ENCODE measurements at regions not wholly inside any gene's neighbourhood (a gene's known extent, or its start where the extent isn't known, plus 50 kb on each side); places are given as distances from the start of the nearest gene placed in this dataset.
"Not testable (repeated sequence)": the region's sequence is repeated elsewhere in the genome, so short reads cannot be mapped to it uniquely, and the experiment has no call there.

GRCh38 chr1:143848859-143849258 lies 122.9 kb downstream of the FAM72C start:
- intact Hi-C loops (cut with DNase I); DNase-seq (ENCODE audit: low spot score): not testable (repeated sequence)

- intact Hi-C loops (cut with DNase I): not testable (repeated sequence)
These were observed 126.6 kb downstream of the FAM72C start for GRCh38 chr1:143845193-143845592.

GRCh38 chr1:143842058-143842457 lies 129.7 kb downstream of the FAM72C start:
- intact Hi-C loops (cut with DNase I); DNase-seq (ENCODE audit: low spot score): not testable (repeated sequence)

More at GRCh38 chr1:143845193-143845592, 126.6 kb downstream of the FAM72C start:
- not testable (repeated sequence) for DNase-seq (ENCODE audit: low spot score)

- DNase-seq (ENCODE audit: low spot score); intact Hi-C loops (cut with DNase I): not testable (repeated sequence)
These were observed 132.6 kb downstream of the FAM72C start for GRCh38 chr1:143839182-143839581.

GRCh38 chr1:143838598-143838929 lies 133.2 kb downstream of the FAM72C start:
- DNase-seq (ENCODE audit: low spot score); intact Hi-C loops (cut with DNase I): not testable (repeated sequence)

GRCh38 chr1:143837924-143838597 lies 133.7 kb downstream of the FAM72C start:
- intact Hi-C loops (cut with DNase I); DNase-seq (ENCODE audit: low spot score): not testable (repeated sequence)

- intact Hi-C loops (cut with DNase I); DNase-seq (ENCODE audit: low spot score): not testable (repeated sequence)
These were observed 138.4 kb downstream of the FAM72C start for GRCh38 chr1:143833376-143833775.

- intact Hi-C loops (cut with DNase I); DNase-seq (ENCODE audit: low spot score): not testable (repeated sequence)
These were observed 139.4 kb downstream of the FAM72C start for GRCh38 chr1:143832379-143832716.

- DNase-seq (ENCODE audit: low spot score); intact Hi-C loops (cut with DNase I): not testable (repeated sequence)
These were observed 140.1 kb downstream of the FAM72C start for GRCh38 chr1:143831479-143832378.

GRCh38 chr1:143826162-143826561 lies 145.6 kb downstream of the FAM72C start:
- DNase-seq (ENCODE audit: low spot score); intact Hi-C loops (cut with DNase I): not testable (repeated sequence)

- DNase-seq (ENCODE audit: low spot score); intact Hi-C loops (cut with DNase I): not testable (repeated sequence)
These were observed 147.5 kb downstream of the FAM72C start for GRCh38 chr1:143824266-143824665.

GRCh38 chr1:143820058-143820457 lies 151.7 kb downstream of the FAM72C start:
- DNase-seq (ENCODE audit: low spot score); intact Hi-C loops (cut with DNase I): not testable (repeated sequence)

GRCh38 chr1:143816369-143816768 lies 155.4 kb downstream of the FAM72C start:
- intact Hi-C loops (cut with DNase I); DNase-seq (ENCODE audit: low spot score): not testable (repeated sequence)

GRCh38 chr1:143805374-143805773 lies 166.4 kb downstream of the FAM72C start:
- DNase-seq (ENCODE audit: low spot score); intact Hi-C loops (cut with DNase I): not testable (repeated sequence)

GRCh38 chr1:143804707-143805356 lies 167.0 kb downstream of the FAM72C start:
- DNase-seq (ENCODE audit: low spot score); intact Hi-C loops (cut with DNase I): not testable (repeated sequence)

- peak; percentile 69 for DNase-seq (ENCODE audit: low spot score)
- intact Hi-C loops (cut with DNase I): not testable (repeated sequence)
These were observed 167.8 kb downstream of the FAM72C start for GRCh38 chr1:143803927-143804411.

GRCh38 chr1:143803095-143803494 lies 168.7 kb downstream of the FAM72C start:
- intact Hi-C loops (cut with DNase I); DNase-seq (ENCODE audit: low spot score): not testable (repeated sequence)

- DNase-seq (ENCODE audit: low spot score); intact Hi-C loops (cut with DNase I): not testable (repeated sequence)
These were observed 172.1 kb downstream of the FAM72C start for GRCh38 chr1:143799568-143800187.

GRCh38 chr1:143796369-143796768 lies 175.4 kb downstream of the FAM72C start:
- DNase-seq (ENCODE audit: low spot score); intact Hi-C loops (cut with DNase I): not testable (repeated sequence)

All from cardiac septum (tissue), 1 donor.